Thyroid gland (tissue), 4 donors: ENCODE measurements at regions not wholly inside any gene's neighbourhood (a gene's known extent, or its start where the extent isn't known, plus 50 kb on each side); places are given as distances from the start of the nearest gene placed in this dataset.

Experiments
- DNase-seq, 2 donors: peaks; one replicate each; pipeline ENCODE4 v3.0.0-alpha.2; 2019
- H3K27ac ChIP-seq, 3 donors: fragments of 200-600 bp; sonication (generic); 1 replicate in 2 of 3; 2 replicates in 1 of 3; pipeline ENCODE4 v1.5.1; 2016 to 2019; ENCODE audit warnings: mild to moderate bottlenecking in 1 of 3, moderate library complexity in 1 of 3
- H3K27me3 ChIP-seq: fragments of 200-600 bp; sonication (generic); one replicate; pipeline ENCODE4 v1.5.1; 2019
- H3K36me3 ChIP-seq, 2 donors: fragments of 200-600 bp; sonication (generic); one replicate each; pipeline ENCODE4 v1.5.1; 2016 to 2019
- H3K4me1 ChIP-seq, 2 donors: fragments of 200-600 bp; sonication (generic); one replicate each; pipeline ENCODE4 v1.5.1; 2017 to 2019
- H3K4me3 ChIP-seq, 3 donors: fragments of 200-600 bp; sonication (generic); replicated peaks in 1 of 3; 1 replicate in 2 of 3; 2 replicates in 1 of 3; pipeline ENCODE4 v1.5.1; 2016; ENCODE audit warnings: mild to moderate bottlenecking in 1 of 3
- H3K9me3 ChIP-seq: fragments of 200-600 bp; sonication (generic); one replicate; pipeline ENCODE4 v1.5.1; 2017
- POLR2A ChIP-seq, 2 donors: fragments of 450-650 bp; IDR thresholded peaks; one replicate each; pipeline ENCODE4 v1.6.1; 2017; ENCODE audit warnings: antibody characterized with exemption in 2 of 2, mild to moderate bottlenecking in 2 of 2, moderate library complexity in 1 of 2
- WGBS, 2 donors: methylation state at CpG; one replicate each; pipeline ENCODE4 v1.1.5; 2017; 5-methylcytosine and 5-hydroxymethylcytosine counted together
- intact Hi-C: fragments of 100-400 bp; cut with DNase I; formaldehyde crosslinking; loops from one replicate; pipeline ENCODE4 v1.15.1; 2023
- TF ChIP-seq, protein P1 (sequence below), 6 experiments: fragments of 200-600 bp in 3 of 6; fragments of 450-650 bp in 3 of 6; sonication (generic) in 3 of 6; IDR thresholded peaks; one replicate each; pipeline ENCODE4 v1.5.1; 2016 to 2019; ENCODE audit warnings: antibody characterized with exemption in 6 of 6, mild to moderate bottlenecking in 2 of 6, inconsistent platforms in 1 of 6, moderate library complexity in 1 of 6

DNA sequence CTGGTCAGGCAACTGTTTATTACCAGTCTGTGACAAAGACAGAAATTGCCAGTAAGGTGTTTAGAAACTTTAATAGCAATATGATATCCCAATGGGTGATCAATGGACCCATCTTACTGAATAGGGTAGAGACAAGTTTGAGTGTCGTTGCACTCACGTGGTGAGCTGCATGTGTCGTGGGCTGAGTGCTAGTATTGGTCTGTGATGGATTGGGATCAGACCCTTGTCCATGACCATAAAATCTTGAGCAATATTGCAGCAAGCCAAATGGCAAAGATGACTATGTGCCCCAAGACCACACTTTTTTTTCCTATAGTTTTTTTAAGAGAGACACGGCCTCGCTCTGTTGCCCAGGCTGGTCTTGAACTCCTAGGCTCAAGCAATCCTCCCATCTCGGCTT lies 114.5 kb downstream of the PALM2AKAP2 start:
- Histone ChIP-seq H3K4me3 (no peak overlapping the region), H3K36me3 (no peaks in the 10 kb centered on the region), H3K27me3 (no peaks in the 10 kb centered on the region), H3K9me3 (no peaks in the 10 kb centered on the region), H3K4me1 (peaks cover under 1 to 20% of the 10 kb centered on the region in 2 donors), H3K27ac (no peak overlapping the region)
- 95 to 96% methylated on average over 6 of the region's 6 CpGs for WGBS, 2 donors
- TF ChIP-seq, protein P1, sequence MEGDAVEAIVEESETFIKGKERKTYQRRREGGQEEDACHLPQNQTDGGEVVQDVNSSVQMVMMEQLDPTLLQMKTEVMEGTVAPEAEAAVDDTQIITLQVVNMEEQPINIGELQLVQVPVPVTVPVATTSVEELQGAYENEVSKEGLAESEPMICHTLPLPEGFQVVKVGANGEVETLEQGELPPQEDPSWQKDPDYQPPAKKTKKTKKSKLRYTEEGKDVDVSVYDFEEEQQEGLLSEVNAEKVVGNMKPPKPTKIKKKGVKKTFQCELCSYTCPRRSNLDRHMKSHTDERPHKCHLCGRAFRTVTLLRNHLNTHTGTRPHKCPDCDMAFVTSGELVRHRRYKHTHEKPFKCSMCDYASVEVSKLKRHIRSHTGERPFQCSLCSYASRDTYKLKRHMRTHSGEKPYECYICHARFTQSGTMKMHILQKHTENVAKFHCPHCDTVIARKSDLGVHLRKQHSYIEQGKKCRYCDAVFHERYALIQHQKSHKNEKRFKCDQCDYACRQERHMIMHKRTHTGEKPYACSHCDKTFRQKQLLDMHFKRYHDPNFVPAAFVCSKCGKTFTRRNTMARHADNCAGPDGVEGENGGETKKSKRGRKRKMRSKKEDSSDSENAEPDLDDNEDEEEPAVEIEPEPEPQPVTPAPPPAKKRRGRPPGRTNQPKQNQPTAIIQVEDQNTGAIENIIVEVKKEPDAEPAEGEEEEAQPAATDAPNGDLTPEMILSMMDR (IDR thresholded peaks at IDR 0.05), result no peak
- no peak for TF ChIP-seq POLR2A (IDR thresholded peaks at IDR 0.05)
- intact Hi-C loops, result no loop called here
- no peak for DNase-seq

DNA sequence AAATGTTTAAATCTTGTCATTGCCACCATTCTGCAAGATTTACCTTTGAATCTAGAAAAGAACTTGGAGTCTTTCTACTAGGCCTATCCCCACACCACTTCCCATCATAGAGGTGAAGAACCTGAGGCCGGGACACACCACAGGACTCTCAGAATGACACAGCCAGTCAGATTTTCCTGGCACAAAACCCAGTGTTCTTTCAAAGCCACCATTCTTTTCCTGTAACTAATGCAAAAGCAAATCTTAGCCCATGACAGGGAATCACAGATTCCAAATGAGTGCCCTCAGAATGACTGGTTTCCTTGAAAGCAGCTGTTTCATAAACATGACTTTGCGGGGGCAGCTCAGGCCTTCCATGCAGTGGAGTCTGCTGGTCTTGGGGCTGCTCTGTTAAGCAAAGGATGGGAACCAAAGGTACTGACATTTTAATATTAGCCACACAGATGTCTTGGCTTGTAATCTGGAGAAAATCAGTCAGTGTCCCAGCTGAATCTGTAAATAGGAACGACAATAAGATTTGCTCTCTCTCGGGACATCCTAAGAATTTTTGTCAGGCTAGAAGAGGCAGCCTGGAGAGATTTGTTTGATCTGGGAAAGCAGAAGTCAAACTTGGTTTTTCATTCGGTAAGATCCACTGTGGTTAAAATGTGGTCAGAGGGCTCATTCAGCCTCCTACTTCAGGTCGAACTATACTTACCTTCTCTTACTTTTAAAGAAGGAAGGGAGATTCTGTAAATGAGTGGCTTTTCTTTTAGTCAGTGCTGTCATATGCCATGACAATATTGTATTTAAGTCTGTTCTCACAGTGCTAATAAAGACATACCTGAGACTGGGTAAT lies 115.1 kb downstream of the PALM2AKAP2 start:
- H3K36me3 ChIP-seq, result no peaks in the 10 kb centered on the region
- no peaks in the 10 kb centered on the region for H3K9me3 ChIP-seq
- no peak overlapping the region for H3K4me3 ChIP-seq
- intact Hi-C loops, result no loop called here
- TF ChIP-seq POLR2A (IDR thresholded peaks at IDR 0.05), result no peak
- TF ChIP-seq, protein P1 (IDR thresholded peaks at IDR 0.05), result no peak
- H3K27me3 ChIP-seq, result no peaks in the 10 kb centered on the region
- peaks cover 3 to 27% of the 10 kb centered on the region in 2 donors for H3K4me1 ChIP-seq
- no peak overlapping the region for H3K27ac ChIP-seq
- WGBS, 2 donors, result 60 to 72% methylated on average over 6 of the region's 6 CpGs
- no peak for DNase-seq

DNA sequence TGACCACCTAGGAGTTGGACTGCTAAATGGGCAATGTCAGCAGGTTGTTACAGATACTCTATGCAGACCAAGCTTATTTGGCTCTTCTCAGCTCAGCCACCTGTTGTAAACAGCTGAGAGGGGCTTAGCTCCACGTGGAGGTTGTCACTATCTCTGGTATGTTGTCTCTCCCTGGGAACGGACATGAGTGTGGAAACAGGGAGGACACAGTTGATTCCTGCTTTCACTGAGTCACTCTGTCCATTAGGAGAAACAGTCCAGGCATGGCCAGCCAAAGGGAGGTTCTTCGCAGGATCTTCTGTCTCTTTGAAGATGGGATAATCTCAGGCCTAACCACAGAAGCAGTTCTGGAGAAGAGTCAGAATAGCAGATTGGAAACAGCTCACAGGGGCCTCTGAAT lies 121.2 kb downstream of the PALM2AKAP2 start:
- no peaks in the 10 kb centered on the region for H3K9me3 ChIP-seq
- WGBS, 2 donors, result 60 to 71% methylated on average over 3 of the region's 3 CpGs
- H3K27me3 ChIP-seq, result no peaks in the 10 kb centered on the region
- intact Hi-C loops, result loop anchor here (5.0 kb wide), 1 partner anchor 161 kb away; no protein-coding TSS in a partner anchor
- H3K4me3 ChIP-seq, result no peak overlapping the region
- no peak overlapping the region for H3K27ac ChIP-seq
- no peak for DNase-seq
- TF ChIP-seq, protein P1 (IDR thresholded peaks at IDR 0.05), result no peak
- no peak for TF ChIP-seq POLR2A (IDR thresholded peaks at IDR 0.05)
- no peaks in the 10 kb centered on the region for H3K36me3 ChIP-seq
- peaks cover 8 to 34% of the 10 kb centered on the region in 2 donors for H3K4me1 ChIP-seq

DNA sequence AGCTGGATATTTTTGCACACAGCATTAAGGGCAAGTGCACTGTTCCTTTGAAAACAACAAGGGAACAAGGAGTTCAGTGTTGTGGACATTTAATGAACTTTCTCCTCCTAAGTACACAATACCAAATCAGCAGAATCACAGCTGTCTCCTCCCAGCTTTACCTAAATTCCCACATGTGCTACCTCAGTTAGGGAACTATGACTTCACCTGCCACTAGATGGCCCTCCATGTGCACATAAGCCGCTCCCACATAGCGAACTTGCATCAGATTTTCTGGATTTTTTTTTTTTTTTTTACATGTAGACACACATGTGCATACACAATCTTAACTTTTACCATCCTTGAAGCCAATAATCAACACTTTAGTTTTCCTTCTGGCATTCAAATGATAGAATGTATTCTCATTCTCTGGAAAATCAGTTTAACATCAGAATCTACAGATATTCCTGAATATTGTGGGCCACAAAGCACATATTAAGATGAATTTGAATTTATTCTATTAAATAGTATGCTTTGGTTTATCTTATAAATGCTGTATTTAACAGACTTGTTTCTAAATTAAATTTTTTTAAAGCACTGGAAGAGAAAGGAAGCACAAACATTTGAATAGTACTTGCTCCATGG lies 123.6 kb downstream of the PALM2AKAP2 start:
- DNase-seq, result peak; percentile 69 to 77

More for the DNA sequence above, 123.6 kb downstream of the PALM2AKAP2 start:
- Histone ChIP-seq H3K4me3 (no peak overlapping the region), H3K36me3 (no peaks in the 10 kb centered on the region), H3K27me3 (no peaks in the 10 kb centered on the region), H3K9me3 (no peaks in the 10 kb centered on the region), H3K27ac (no peak overlapping the region), H3K4me1 (peaks cover 16 to 49% of the 10 kb centered on the region in 2 donors)
- intact Hi-C loops, result loop anchor here (2.0 to 5.0 kb wide), 2 partner anchors 159 to 253 kb away; no protein-coding TSS in a partner anchor
- no peak for TF ChIP-seq POLR2A (IDR thresholded peaks at IDR 0.05)
- TF ChIP-seq, protein P1 (IDR thresholded peaks at IDR 0.05), result peak; percentile 35 to 98 (median 81)
- WGBS, 2 donors, result 5 to 8% methylated on average over 2 of the region's 2 CpGs
